Osteoblast (primary cell): ENCODE measurements at regions not wholly inside any gene's neighbourhood (a gene's known extent, or its start where the extent isn't known, plus 50 kb on each side); places are given as distances from the start of the nearest gene placed in this dataset.
"Not testable (repeated sequence)": the region's sequence is repeated elsewhere in the genome, so short reads cannot be mapped to it uniquely, and the experiment has no call there.

ENCODE experiments used
- DNase-seq: peaks from one replicate; pipeline ENCODE4 v3.0.0; 2011; ENCODE audit warnings: low spot score, mixed read lengths; ENCODE audit not compliant: insufficient read length; ENCODE audit errors: missing footprints
- H2AFZ ChIP-seq: 2 replicates; pipeline ENCODE4 v1.6.0; 2011; ENCODE audit warnings: mild to moderate bottlenecking, low read length
- H3K27ac ChIP-seq: 2 replicates; pipeline ENCODE4 v1.5.1; 2011; ENCODE audit warnings: mild to moderate bottlenecking, low read depth, low read length, moderate library complexity
- H3K27me3 ChIP-seq: 2 replicates; pipeline ENCODE4 v1.6.0; 2012; ENCODE audit warnings: mild to moderate bottlenecking, control low read depth, inconsistent platforms, low read length, moderate library complexity; ENCODE audit not compliant: insufficient read depth
- H3K36me3 ChIP-seq: 2 replicates; pipeline ENCODE4 v1.5.1; 2011; ENCODE audit warnings: mild to moderate bottlenecking, low read length, control low read depth, moderate library complexity; ENCODE audit not compliant: insufficient read depth
- H3K4me1 ChIP-seq: 2 replicates; pipeline ENCODE4 v1.5.1; 2011; ENCODE audit warnings: mild to moderate bottlenecking, low read length, control low read depth, moderate library complexity; ENCODE audit not compliant: insufficient read depth
- H3K4me2 ChIP-seq: 2 replicates; pipeline ENCODE4 v1.6.0; 2011; ENCODE audit warnings: mild to moderate bottlenecking, low read length; ENCODE audit not compliant: insufficient read depth
- H3K4me3 ChIP-seq: fragments of 200-600 bp; sonication (generic); 3 replicates; pipeline ENCODE4 v1.5.1; 2012; ENCODE audit warnings: mild to moderate bottlenecking, low read length, inconsistent platforms; ENCODE audit not compliant: insufficient read depth
- H3K79me2 ChIP-seq: 2 replicates; pipeline ENCODE4 v1.6.0; 2012; ENCODE audit warnings: mild to moderate bottlenecking, low read length, control low read depth, inconsistent platforms; ENCODE audit not compliant: insufficient read depth
- H3K9me3 ChIP-seq: 2 replicates; pipeline ENCODE4 v1.5.1; 2011; ENCODE audit warnings: low read depth, low read length, control low read depth
- H4K20me1 ChIP-seq: 2 replicates; pipeline ENCODE4 v1.6.0; 2012; ENCODE audit warnings: mild to moderate bottlenecking, low read length, control low read depth; ENCODE audit not compliant: insufficient read depth
- CTCF ChIP-seq: IDR thresholded peaks from 2 replicates; pipeline ENCODE4 v1.5.1; 2011; ENCODE audit warnings: mild to moderate bottlenecking, low read depth, low read length, moderate library complexity; ENCODE audit errors: extremely low read depth

- H3K27me3 ChIP-seq, result no peaks in the 10 kb centered on the region
- no peaks in the 10 kb centered on the region for H3K4me1 ChIP-seq
- H2AFZ ChIP-seq, result no peak overlapping the region
- no peaks in the 10 kb centered on the region for H3K9me3 ChIP-seq
- no peak overlapping the region for H3K27ac ChIP-seq
- H3K4me2 ChIP-seq, result no peak overlapping the region
- H4K20me1 ChIP-seq, result no peaks in the 10 kb centered on the region
- no peaks in the 10 kb centered on the region for H3K36me3 ChIP-seq
- no peak for DNase-seq
- H3K4me3 ChIP-seq, result no peak overlapping the region
- TF ChIP-seq CTCF, result no peak
- no peaks in the 10 kb centered on the region for H3K79me2 ChIP-seq
Observed at GRCh38 chr5:113705657-113706056, 192.2 kb downstream of the YTHDC2 start.

- Histone ChIP-seq H3K4me2 (no peak overlapping the region), H3K27ac (no peak overlapping the region)
Observed at GRCh38 chr5:113713051-113713450, 199.6 kb downstream of the YTHDC2 start.

GRCh38 chr5:113715921-113716320, 202.4 kb downstream of the YTHDC2 start:
- H3K79me2 ChIP-seq, H3K27me3 ChIP-seq, H3K4me2 ChIP-seq, H3K4me1 ChIP-seq, H2AFZ ChIP-seq, H3K4me3 ChIP-seq, H3K36me3 ChIP-seq, H3K27ac ChIP-seq, H3K9me3 ChIP-seq, H4K20me1 ChIP-seq, DNase-seq: not testable (repeated sequence)

More at GRCh38 chr5:113713051-113713450, 199.6 kb downstream of the YTHDC2 start:
- Histone ChIP-seq H2AFZ (no peak overlapping the region), H3K4me1 (no peaks in the 10 kb centered on the region), H4K20me1 (no peaks in the 10 kb centered on the region), H3K9me3 (no peaks in the 10 kb centered on the region), H3K79me2 (no peaks in the 10 kb centered on the region), H3K4me3 (no peak overlapping the region), H3K27me3 (no peaks in the 10 kb centered on the region), H3K36me3 (no peaks in the 10 kb centered on the region)
- no peak for DNase-seq
- no peak for TF ChIP-seq CTCF

- Histone ChIP-seq H3K4me1 (no peaks in the 10 kb centered on the region), H2AFZ (no peak overlapping the region), H3K27me3 (no peaks in the 10 kb centered on the region), H3K4me3 (no peak overlapping the region), H3K27ac (no peak overlapping the region), H4K20me1 (no peaks in the 10 kb centered on the region), H3K9me3 (no peaks in the 10 kb centered on the region), H3K36me3 (no peaks in the 10 kb centered on the region), H3K4me2 (no peak overlapping the region), H3K79me2 (no peaks in the 10 kb centered on the region)
- DNase-seq, result no peak
- TF ChIP-seq CTCF, result no peak
Observed at GRCh38 chr5:113719549-113719948, 206.1 kb downstream of the YTHDC2 start.
